Fibroblast of skin of back (primary cell): ENCODE measurements at regions not wholly inside any gene's neighbourhood (a gene's known extent, or its start where the extent isn't known, plus 50 kb on each side); places are given as distances from the start of the nearest gene placed in this dataset.
"Not testable (repeated sequence)": the region's sequence is repeated elsewhere in the genome, so short reads cannot be mapped to it uniquely, and the experiment has no call there.

ENCODE experiments used
- DNase-seq: peaks from one replicate; pipeline ENCODE4 v3.0.0-alpha.2; 2013

GRCh38 chr1:79543394-79543793 is 536.9 kb upstream of the ADGRL4 start:
- DNase-seq = no peak

GRCh38 chr1:79539001-79539400 is 532.5 kb upstream of the ADGRL4 start:
- DNase-seq = no peak

GRCh38 chr1:79532555-79532954 is 526.0 kb upstream of the ADGRL4 start:
- DNase-seq = no peak

DNA sequence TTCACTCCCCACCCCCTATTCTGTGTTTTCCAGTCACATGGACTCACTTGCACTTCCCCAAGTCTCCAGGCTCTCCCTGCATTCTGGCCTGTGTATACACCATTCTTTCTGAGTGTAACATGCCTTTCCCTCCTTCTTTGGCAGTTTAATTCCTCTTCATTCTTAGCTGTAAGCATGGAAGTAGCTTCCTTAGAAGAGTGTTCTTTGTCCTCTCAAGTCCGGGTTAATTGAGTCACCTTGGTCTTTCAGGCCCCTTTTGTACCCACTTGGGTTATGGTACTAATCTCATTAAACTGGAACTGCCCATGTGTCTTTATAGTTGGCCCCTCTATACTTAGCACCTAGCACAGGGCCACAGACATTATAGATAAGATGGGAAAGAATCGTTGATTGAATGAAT is 525.3 kb upstream of the ADGRL4 start:
- no peak for DNase-seq

- no peak for DNase-seq
Measured at GRCh38 chr1:79530476-79530875, 523.9 kb upstream of the ADGRL4 start.

DNA sequence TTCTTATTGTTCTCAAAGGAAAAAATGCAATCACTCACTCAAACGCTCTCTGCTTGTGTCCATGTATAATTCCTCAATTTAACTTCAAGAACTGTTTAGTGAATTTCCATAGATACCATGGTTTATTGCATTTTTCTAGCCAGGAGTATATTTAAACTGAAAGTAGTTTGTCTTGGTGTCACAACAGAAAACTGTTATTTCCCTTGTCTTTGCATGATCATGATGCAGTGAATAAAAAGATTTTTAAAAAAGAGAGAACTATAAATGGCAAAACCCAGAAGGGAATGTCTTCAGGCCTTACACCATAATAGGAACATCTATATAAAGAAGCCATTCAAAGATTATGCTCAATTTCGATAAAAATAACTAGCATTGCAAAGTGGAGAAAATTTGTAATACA is 523.5 kb upstream of the ADGRL4 start:
- no peak for DNase-seq

- no peak for DNase-seq
Measured at GRCh38 chr1:79524126-79524525, 517.6 kb upstream of the ADGRL4 start.

- no peak for DNase-seq
Measured at GRCh38 chr1:79519084-79519760, 512.7 kb upstream of the ADGRL4 start.

DNA sequence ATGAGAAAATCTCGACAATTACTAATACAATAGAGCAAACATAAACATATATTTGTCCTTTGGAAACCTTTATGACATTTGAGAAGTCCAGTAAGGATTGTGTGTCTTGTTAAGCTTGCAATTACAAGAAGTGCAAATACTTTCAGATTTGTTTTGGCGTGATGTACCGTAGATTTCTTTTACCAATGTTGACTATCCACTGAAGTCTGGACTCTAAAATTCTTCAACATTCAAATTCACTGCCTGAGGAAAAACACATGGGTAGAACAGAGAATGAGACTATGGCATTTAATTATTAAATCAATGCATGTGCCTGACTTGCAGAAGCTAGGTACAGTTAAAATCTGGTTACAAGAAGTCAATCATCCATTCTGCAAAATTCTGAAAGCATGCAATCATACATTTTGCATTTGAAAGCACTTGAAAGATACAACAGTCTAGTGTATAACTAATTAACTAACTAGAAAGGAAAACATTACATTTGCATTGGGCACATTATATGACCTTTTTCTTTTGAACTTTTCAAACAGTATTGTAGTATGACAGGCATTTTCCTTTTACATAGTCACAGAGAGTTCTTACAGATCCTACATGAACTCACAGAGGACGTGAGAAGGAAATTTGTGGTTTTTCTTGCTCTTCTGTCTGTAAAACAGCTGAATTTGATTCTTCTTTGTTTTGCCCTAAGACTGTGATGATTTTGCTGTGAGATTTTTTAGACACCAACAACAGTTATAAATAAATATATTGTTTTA is 511.1 kb upstream of the ADGRL4 start:
- no peak for DNase-seq

DNA sequence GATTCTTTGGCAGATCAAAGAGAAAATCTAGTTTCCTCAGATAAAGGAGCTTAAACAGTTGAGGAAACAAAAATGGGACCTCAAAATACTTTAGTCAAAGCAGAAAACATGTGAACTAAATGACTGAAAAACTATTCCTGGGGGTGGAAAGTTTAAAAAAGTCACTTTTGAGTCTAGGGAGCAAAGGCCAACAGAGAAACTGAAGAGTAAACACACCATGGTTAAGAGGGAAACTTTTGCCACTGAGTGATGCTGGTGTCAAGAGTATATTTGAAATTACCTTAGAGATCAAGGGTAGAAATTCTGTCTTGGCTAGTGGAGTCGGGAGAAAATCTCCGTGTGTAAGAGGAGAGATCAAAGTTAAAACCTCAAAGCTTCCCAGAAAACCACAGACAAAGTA is 501.2 kb upstream of the ADGRL4 start:
- DNase-seq = no peak

DNA sequence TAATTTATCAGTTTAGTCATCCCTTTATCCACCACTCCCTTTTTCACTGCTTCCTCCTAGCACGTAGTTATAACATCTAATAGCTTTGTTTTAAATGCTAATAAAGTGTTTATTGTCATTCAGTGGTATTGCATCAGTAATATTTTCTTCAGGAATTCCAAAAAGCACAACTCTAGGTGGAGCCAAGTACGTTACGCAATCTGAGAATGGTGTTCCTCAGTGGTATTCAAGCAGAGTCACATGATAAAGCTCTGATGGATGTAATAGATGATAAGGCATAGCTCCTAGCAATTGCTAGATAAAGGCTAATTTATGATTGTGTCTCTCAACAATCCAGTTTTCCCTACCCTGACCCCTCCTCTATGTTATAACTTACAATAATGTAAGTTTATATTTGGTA is 494.6 kb upstream of the ADGRL4 start:
- no peak for DNase-seq

DNA sequence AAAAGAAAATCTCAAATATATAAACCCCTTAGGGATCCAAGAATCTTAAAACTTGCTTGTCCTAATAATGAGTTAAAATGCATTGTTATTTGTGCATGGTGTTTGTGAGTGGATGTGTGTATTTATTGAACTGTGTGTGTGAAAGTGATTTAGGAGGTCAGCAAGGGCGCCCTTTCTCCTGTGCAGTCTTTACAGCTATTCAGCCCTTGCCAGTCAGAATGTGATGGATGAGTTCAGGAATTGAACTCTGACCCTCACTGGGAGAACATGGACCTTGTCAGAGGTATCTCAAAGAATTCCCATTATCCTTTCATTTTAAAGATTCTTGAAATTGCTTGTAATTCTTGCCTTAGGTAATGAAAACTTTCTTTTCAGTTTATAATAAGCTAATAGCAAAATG is 493.0 kb upstream of the ADGRL4 start:
- no peak for DNase-seq

DNA sequence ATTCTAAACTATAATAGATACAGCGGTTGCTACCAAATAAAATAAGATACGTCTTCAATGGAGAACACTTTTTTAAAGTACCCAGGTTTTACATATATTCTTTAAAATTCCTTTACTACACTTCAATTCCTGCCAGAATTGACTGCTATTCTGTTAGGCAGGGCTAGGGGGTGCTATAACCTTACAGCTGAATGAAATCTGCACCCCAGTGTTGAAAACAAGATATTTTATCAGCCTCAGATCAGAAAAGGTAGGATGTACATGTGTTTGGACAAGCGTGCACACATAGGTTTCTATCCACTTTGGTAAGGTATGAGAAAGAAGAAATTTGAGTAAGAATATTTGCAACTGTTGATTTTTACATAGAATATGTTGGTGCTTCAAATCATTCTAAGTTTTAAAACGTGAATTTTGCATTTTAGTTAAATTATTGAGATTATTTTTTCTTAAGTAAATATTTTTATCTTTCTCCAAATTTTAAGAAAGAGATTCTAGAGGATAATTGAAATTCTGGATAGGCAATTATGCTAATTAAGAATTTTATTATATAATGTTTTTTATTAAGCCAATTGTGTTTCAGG is 490.8 kb upstream of the ADGRL4 start:
- DNase-seq = peak; percentile 28

- DNase-seq = no peak
Measured at GRCh38 chr1:79496129-79496528, 489.6 kb upstream of the ADGRL4 start.

- not testable (repeated sequence) for DNase-seq
Measured at GRCh38 chr1:79493702-79494101, 487.2 kb upstream of the ADGRL4 start.

DNA sequence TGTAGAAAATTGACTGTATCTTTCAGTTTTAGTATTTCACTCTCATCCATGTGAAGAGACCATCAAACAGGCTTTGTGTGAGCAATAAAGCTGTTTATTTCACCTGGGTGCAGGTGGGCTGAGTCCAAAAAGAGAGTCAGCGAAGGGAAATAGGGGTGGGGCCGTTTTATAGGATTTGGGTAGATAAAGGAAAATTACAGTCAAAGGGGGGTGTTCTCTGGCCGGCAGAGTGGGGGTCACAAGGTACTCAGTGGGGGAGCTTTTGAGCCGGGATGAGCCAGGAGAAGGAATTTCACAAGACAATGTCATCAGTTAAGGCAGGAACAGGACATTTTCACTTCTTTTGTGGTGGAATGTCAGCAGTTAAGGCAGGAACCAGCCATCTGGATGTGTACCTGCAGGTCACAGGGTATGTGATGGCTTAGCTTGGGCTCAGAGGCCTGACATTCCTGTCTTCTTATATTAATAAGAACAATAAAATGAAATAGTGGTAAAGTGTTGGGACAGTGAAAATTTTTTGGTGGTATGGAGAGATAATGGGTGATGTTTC is 482.1 kb upstream of the ADGRL4 start:
- DNase-seq = not testable (repeated sequence)

DNA sequence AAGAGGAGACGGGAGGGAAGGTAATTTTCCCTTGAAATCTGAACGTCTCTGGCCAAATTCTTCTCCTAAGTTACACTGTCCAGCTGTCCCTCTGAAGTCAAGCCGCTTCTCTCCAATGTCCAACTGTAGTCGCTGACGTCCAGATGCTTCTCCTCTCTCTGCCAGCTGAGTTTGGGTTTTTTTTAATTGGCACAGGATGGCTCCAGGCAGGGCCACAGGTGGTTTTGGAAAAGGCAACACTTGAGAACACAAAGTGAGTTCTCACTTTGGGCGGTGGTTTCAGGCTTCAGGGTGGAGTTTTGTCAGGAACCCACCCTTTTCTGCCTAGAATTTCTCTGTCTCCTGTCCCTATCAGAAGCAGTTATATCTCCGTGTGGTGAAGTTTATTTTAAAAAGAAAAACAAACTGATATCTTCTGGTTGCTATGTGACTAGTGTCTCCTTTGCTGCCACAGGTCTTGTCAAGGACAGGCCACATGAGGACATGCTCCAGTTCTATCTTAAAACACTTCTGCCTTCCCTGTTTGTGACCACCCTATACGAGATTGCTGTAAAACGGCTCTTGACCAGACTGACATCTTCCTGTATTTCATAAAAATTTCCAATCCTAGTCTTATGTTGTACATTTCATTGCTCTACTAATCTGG is 472.3 kb upstream of the ADGRL4 start:
- no peak for DNase-seq

DNA sequence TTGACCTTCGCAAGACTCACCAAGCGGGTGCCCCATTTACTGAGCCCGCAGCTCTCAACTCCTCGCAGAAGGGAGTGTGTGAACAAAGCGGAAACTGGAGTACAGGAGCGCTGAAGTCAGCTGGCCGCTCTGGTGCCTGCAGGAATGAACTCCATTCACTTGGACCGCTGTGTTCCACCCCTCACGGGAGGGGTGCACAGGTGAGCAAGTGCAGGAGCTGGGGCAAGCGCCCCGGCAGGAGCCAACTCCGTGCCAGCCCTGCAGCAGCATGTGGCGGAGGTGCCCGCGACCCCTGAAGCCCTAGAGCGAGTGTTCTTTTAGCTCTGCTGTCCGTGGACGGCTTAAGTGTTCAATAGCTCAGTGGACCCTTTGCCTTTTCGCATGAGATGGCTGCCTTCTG is 471.6 kb upstream of the ADGRL4 start:
- DNase-seq = no peak

DNA sequence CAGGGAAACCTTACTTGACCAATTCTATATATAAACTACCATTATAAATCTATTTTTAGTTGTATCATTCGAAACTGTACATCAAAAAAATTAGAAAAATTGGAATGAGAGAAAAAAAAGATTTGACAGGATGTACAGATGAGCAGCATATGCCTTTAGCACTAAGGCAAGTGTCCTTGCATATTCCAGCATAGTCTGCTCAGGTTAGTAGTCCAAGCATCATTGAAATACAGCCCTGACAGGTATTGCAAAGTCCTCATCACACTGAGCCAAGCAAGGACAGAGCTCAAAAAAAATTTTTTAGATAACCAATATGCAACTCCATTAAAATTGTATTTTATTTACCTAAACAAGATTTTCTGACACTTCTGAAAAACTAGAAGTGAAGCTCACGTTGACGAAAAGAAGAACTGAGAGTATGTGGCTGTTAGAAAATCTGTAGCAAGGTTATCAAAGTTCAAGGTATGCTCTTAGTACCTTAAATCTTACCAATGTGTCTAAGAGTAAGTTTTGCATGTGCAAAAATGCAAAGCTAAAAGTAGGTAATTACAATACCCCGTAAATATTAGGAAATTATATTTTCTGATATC is 465.6 kb upstream of the ADGRL4 start:
- DNase-seq = no peak

DNA sequence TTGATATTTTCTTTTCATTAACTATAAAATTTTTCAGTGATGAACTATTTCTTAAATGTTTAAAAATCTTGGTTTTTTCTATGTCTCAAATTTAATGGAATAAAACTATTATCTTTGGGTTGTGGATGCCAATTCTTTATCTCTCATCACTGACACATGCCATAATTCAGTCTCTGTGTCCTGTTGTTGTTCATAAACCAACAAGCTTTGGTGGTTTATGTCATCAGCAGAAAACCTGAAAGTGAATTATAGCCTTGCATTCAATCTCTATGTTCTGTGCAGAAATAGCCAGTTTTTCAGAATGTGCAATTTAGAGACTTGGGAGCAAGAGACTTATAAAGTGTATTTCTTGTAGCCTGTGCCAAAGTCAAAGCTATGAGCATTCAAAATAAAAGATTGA is 462.6 kb upstream of the ADGRL4 start:
- peak; percentile 1 for DNase-seq

DNA sequence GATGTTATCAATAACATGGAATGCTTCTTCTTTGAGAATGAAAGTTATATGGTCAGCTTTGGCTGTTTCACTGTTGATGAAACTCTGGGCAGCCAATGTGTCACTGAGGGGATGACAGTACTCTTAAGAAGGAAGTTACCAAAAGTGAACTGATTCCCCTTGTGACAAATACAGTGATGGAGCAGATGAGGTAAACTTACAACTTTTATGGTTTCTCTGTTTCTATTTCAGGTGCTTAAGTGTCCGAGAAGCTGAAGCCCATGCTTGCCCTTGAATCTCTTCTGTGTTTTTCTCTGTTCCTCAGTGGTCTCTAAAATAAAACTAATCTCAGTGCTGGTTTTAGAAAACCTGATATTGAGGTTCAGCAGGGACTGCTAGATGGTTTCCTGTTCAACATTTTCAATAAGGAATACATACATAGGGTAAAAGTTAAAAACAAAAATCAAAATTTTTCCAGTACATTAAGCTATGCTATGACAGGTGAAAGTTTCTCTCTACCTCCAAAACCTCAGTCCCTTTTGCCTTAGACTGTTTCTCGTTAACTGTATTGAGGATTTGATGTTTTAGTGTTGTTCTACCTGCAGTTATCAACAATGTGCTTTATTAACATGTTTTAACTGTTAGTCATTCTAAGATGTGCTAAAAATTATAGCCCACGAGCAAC is 454.4 kb upstream of the ADGRL4 start:
- DNase-seq = no peak

DNA sequence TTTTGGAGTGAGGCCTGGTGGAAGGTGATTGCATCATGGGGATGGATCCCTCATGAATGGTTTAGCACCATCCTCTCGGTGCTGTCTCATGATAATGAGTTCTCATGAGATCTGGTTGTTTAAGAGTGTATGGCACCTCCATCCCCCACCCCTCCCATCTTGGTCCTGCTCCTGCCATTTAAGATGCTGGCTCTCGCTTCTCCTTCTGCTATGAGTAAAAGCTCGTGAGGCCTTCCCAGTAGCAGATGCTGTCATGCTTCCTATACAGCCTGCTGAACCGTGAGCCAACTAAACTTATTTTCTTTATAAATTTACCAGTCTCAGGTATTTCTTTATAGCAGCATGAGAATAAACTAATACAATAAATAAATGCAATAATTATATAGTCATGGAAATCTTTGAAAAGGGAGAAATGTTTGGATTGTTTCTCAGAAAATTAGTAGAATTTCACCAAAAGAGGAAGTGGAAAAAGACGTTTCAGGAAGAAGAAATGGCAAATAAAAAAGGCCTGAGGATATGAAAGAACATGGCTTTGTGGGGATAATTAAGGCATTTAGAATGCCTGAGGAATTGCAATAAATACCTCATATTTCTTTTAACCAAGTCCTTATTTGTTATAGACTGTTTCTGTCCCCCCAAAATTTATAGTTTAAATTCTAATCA is 451.2 kb upstream of the ADGRL4 start:
- DNase-seq = no peak
